Vagina (tissue), 2 donors: ENCODE measurements at regions not wholly inside any gene's neighbourhood (a gene's known extent, or its start where the extent isn't known, plus 50 kb on each side); places are given as distances from the start of the nearest gene placed in this dataset.

ENCODE experiments used
- DNase-seq, 2 donors: peaks; one replicate each; pipeline ENCODE4 v3.0.0-alpha.2; 2017; ENCODE audit errors: extremely low spot score in 2 of 2
- H3K27ac ChIP-seq: fragments of 200-600 bp; sonication (generic); one replicate; pipeline ENCODE4 v1.5.1; 2019
- H3K27me3 ChIP-seq: fragments of 200-600 bp; sonication (generic); one replicate; pipeline ENCODE4 v1.5.1; 2019
- H3K36me3 ChIP-seq, 2 donors: fragments of 200-600 bp; sonication (generic); one replicate each; pipeline ENCODE4 v1.5.1; 2017 to 2019
- H3K4me1 ChIP-seq: fragments of 200-600 bp; sonication (generic); one replicate; pipeline ENCODE4 v1.5.1; 2019
- H3K4me3 ChIP-seq, 2 donors: fragments of 200-600 bp; sonication (generic); 1 replicate in 1 of 2; 2 replicates in 1 of 2; pipeline ENCODE4 v1.5.1; 2016 to 2019
- H3K9me3 ChIP-seq: fragments of 200-600 bp; sonication (generic); one replicate; pipeline ENCODE4 v1.5.1; 2019
- CTCF ChIP-seq, 3 experiments: fragments of 450-650 bp in 2 of 3; fragments of 200-600 bp in 1 of 3; sonication (generic) in 1 of 3; IDR thresholded peaks; one replicate each; pipeline ENCODE4 v1.5.1; 2017 to 2019; ENCODE audit warnings: antibody characterized with exemption in 3 of 3, mild to moderate bottlenecking in 2 of 3, moderate library complexity in 2 of 3
- POLR2A ChIP-seq, 2 donors: fragments of 450-650 bp; IDR thresholded peaks; one replicate each; pipeline ENCODE4 v1.6.1; 2017; ENCODE audit warnings: antibody characterized with exemption in 2 of 2, mild to moderate bottlenecking in 2 of 2, moderate library complexity in 2 of 2
- POLR2AphosphoS5 ChIP-seq, 2 donors: sonication (generic); formaldehyde crosslinking; IDR thresholded peaks; one replicate each; pipeline ENCODE4 v1.9.0; 2017; ENCODE audit warnings: antibody characterized with exemption in 2 of 2, mild to moderate bottlenecking in 2 of 2, low read depth in 1 of 2; ENCODE audit not compliant: insufficient read depth in 1 of 2
- intact Hi-C: fragments of 100-400 bp; cut with DNase I; formaldehyde crosslinking; loops from one replicate; pipeline ENCODE4 v1.15.1; 2023

GRCh38 chr16:86010680-86011141 lies 111.7 kb downstream of the IRF8 start:
- Histone ChIP-seq H3K36me3 (no peaks in the 10 kb centered on the region), H3K4me1 (no peaks in the 10 kb centered on the region), H3K27me3 (no peaks in the 10 kb centered on the region), H3K9me3 (no peaks in the 10 kb centered on the region), H3K27ac (no peak overlapping the region), H3K4me3 (no peak overlapping the region)
- intact Hi-C loops = no loop called here
- DNase-seq = no peak
- TF ChIP-seq POLR2A (IDR thresholded peaks at IDR 0.05) (no peak), CTCF (IDR thresholded peaks at IDR 0.05) (no peak), POLR2AphosphoS5 (IDR thresholded peaks at IDR 0.05; ENCODE audit: insufficient read depth in 1 of 2, low read depth in 1 of 2) (no peak)

GRCh38 chr16:86011532-86011931 lies 112.6 kb downstream of the IRF8 start:
- no peaks in the 10 kb centered on the region for H3K4me1 ChIP-seq
- H3K9me3 ChIP-seq = no peaks in the 10 kb centered on the region
- TF ChIP-seq POLR2A (IDR thresholded peaks at IDR 0.05) (no peak), POLR2AphosphoS5 (IDR thresholded peaks at IDR 0.05; ENCODE audit: insufficient read depth in 1 of 2, low read depth in 1 of 2) (no peak), CTCF (IDR thresholded peaks at IDR 0.05) (no peak)
- no peak overlapping the region for H3K4me3 ChIP-seq
- H3K36me3 ChIP-seq = no peaks in the 10 kb centered on the region
- no peak for DNase-seq
- intact Hi-C loops = no loop called here
- no peaks in the 10 kb centered on the region for H3K27me3 ChIP-seq
- H3K27ac ChIP-seq = no peak overlapping the region

- Histone ChIP-seq H3K36me3 (no peaks in the 10 kb centered on the region), H3K4me1 (no peaks in the 10 kb centered on the region), H3K4me3 (no peak overlapping the region), H3K9me3 (no peaks in the 10 kb centered on the region), H3K27ac (no peak overlapping the region), H3K27me3 (no peaks in the 10 kb centered on the region)
- DNase-seq = no peak
- intact Hi-C loops = no loop called here
- TF ChIP-seq POLR2A (IDR thresholded peaks at IDR 0.05) (no peak), CTCF (IDR thresholded peaks at IDR 0.05) (no peak), POLR2AphosphoS5 (IDR thresholded peaks at IDR 0.05; ENCODE audit: insufficient read depth in 1 of 2, low read depth in 1 of 2) (no peak)
Measured at GRCh38 chr16:86012221-86012620, 113.3 kb downstream of the IRF8 start.

GRCh38 chr16:86013867-86014266 lies 114.9 kb downstream of the IRF8 start:
- Histone ChIP-seq H3K9me3 (no peaks in the 10 kb centered on the region), H3K4me3 (no peak overlapping the region), H3K36me3 (no peaks in the 10 kb centered on the region), H3K27ac (no peak overlapping the region), H3K27me3 (no peaks in the 10 kb centered on the region), H3K4me1 (no peaks in the 10 kb centered on the region)
- no peak for DNase-seq
- TF ChIP-seq POLR2A (IDR thresholded peaks at IDR 0.05) (no peak), CTCF (IDR thresholded peaks at IDR 0.05) (no peak), POLR2AphosphoS5 (IDR thresholded peaks at IDR 0.05; ENCODE audit: insufficient read depth in 1 of 2, low read depth in 1 of 2) (no peak)
- intact Hi-C loops = no loop called here

- TF ChIP-seq POLR2AphosphoS5 (IDR thresholded peaks at IDR 0.05; ENCODE audit: insufficient read depth in 1 of 2, low read depth in 1 of 2) (no peak), POLR2A (IDR thresholded peaks at IDR 0.05) (no peak), CTCF (IDR thresholded peaks at IDR 0.05) (no peak)
- intact Hi-C loops = loop anchor here (2.0 kb wide), 1 partner anchor 193 kb away; no protein-coding TSS in a partner anchor
Measured at GRCh38 chr16:86015606-86016005, 116.6 kb downstream of the IRF8 start.

More at GRCh38 chr16:86015606-86016005, 116.6 kb downstream of the IRF8 start:
- H3K36me3 ChIP-seq = no peaks in the 10 kb centered on the region
- no peak overlapping the region for H3K27ac ChIP-seq
- no peaks in the 10 kb centered on the region for H3K4me1 ChIP-seq
- no peaks in the 10 kb centered on the region for H3K27me3 ChIP-seq
- no peaks in the 10 kb centered on the region for H3K9me3 ChIP-seq
- H3K4me3 ChIP-seq = no peak overlapping the region
- no peak for DNase-seq
